ENCODE measurements at regions not wholly inside any gene's neighbourhood (a gene's known extent, or its start where the extent isn't known, plus 50 kb on each side); places are given as distances from the start of the nearest gene placed in this dataset.
A peak's percentile ranks its signal among the peaks of the same experiment; 100 is the strongest.
"Not testable (repeated sequence)": the region's sequence is repeated elsewhere in the genome, so short reads cannot be mapped to it uniquely, and the experiment has no call there.

DNA sequence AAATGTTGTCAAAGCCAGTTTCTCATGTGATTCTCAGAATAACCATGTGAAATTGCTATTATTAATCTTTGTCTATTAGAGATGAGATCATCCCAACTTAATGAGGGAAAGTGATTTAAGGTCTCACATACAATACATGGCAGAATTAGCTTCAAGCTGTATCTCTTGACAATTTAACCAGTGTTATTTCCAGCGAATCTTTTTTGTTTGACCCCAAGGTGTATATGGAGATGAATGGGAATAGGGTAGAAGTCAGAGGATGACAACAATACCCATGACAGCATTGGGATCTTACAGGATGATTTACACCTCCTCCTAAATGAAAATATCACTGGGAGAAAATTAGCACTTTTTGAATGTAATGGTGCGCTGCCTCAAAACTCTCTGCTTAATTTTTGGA lies 290.8 kb upstream of the LUZP2 start:
- WGBS = 80% methylated on average over 2 of the region's 2 CpGs

DNA sequence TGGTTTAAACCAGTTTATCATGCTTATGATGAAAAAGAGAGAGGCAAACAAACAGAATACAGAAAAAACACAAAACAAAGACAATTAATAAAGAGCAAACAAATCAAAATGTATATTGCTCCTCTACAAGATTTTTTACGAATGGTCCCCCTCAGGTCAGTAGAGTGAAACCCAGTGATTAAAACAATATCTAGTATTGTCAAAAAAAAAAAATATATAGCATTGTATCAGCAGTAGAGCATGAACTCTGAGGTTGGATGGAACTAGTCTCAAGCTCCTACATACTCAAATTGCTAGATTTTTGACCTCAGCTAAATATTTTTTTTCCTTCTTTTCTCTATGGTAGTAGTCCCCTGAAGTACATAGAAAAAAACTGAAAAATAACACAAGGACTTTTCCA lies 290.3 kb upstream of the LUZP2 start:
- WGBS = 66% methylated on average over 1 of the region's 1 CpG
- Histone ChIP-seq H3K4me1 (ENCODE audit: control insufficient read depth, insufficient read depth, low read length) (no peaks in the 10 kb centered on the region), H3K4me3 (ENCODE audit: low read length) (no peak overlapping the region), H3K27ac (ENCODE audit: low read length) (no peak overlapping the region), H3K9me3 (ENCODE audit: control insufficient read depth, low read length) (no peaks in the 10 kb centered on the region), H3K27me3 (ENCODE audit: control insufficient read depth, insufficient read depth) (no peaks in the 10 kb centered on the region)
- intact Hi-C loops (cut with DNase I) = no loop called here
- DNase-seq (no peak), ATAC-seq (no peak)

More for the DNA sequence above, 290.8 kb upstream of the LUZP2 start:
- no peaks in the 10 kb centered on the region for H3K27me3 ChIP-seq (ENCODE audit: control insufficient read depth, insufficient read depth)
- ATAC-seq (no peak), DNase-seq (no peak)
- no peaks in the 10 kb centered on the region for H3K9me3 ChIP-seq (ENCODE audit: control insufficient read depth, low read length)
- no peak overlapping the region for H3K4me3 ChIP-seq (ENCODE audit: low read length)
- no peak overlapping the region for H3K27ac ChIP-seq (ENCODE audit: low read length)
- no peaks in the 10 kb centered on the region for H3K4me1 ChIP-seq (ENCODE audit: control insufficient read depth, insufficient read depth, low read length)
- intact Hi-C loops (cut with DNase I) = no loop called here

DNA sequence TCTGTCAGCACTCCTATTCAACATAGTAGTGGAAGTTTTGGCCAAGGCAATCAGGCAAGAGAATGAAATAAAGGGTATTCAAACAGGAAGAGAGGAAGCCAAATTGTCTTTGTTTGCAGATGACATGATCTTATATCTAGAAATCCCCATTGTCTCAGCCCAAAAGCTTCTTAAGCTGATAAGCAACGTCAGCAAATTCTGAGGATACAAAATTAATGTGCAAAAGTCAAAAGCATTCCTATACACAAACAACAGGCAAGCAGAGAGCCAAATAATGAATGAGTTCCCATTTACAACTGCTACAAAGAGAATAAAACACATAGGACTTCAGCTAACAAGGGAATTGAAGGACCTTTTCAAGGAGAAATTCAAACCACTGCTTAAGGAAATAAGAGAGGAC lies 280.4 kb upstream of the LUZP2 start:
- ATAC-seq = no peak
- H3K4me1 ChIP-seq (ENCODE audit: control insufficient read depth, insufficient read depth, low read length) = no peaks in the 10 kb centered on the region
- no peak overlapping the region for H3K4me3 ChIP-seq (ENCODE audit: low read length)
- no peaks in the 10 kb centered on the region for H3K9me3 ChIP-seq (ENCODE audit: control insufficient read depth, low read length)
- WGBS = 29% methylated on average over 1 of the region's 1 CpG
- DNase-seq = no peak
- H3K27ac ChIP-seq (ENCODE audit: low read length) = no peak overlapping the region
- H3K27me3 ChIP-seq (ENCODE audit: control insufficient read depth, insufficient read depth) = no peaks in the 10 kb centered on the region
- intact Hi-C loops (cut with DNase I) = no loop called here

DNA sequence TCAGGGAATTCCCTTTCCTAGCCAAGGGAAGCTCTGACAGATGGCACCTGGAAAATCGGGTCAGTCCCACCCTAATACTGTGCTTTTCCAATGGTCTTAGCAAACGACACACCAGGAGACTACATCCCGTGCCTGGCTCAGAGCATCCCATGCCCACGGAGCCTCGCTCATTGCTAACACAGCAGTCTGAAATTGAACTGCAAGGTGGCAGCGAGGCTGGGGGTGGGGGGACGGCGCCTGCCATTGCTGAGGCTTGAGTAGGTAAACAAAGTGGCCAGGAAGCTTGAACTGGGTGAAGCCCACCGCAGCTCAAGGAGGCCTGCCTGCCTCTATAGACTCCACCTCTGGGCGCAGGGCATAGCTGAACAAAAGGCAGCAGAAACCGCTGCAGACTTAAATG lies 279.5 kb upstream of the LUZP2 start:
- 85% methylated on average over 11 of the region's 11 CpGs for WGBS
- peak in 1 of 3 donors; percentile 13 for DNase-seq
- H3K4me1 ChIP-seq (ENCODE audit: control insufficient read depth, insufficient read depth, low read length); H3K27me3 ChIP-seq (ENCODE audit: control insufficient read depth, insufficient read depth); H3K4me3 ChIP-seq (ENCODE audit: low read length); H3K27ac ChIP-seq (ENCODE audit: low read length); H3K9me3 ChIP-seq (ENCODE audit: control insufficient read depth, low read length); ATAC-seq; intact Hi-C loops (cut with DNase I): not testable (repeated sequence)

DNA sequence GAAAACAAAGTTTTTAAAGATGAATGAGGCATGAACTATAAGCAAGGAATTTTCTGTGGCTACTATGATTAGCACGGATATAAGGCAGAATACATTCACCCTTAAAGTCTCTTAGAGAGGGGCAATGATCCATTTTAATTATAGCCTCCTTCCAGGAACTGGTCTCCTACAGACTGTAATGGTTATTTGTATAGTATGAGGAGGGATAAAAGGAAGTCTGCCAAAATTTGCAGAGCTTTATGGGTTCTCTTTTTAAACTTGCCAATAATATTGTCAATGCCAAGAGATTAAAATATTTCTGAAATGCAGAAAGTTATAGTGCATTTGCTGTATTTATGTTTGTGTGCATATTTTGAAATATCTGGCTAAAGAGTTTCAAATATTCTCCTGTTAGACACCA lies 271.4 kb upstream of the LUZP2 start:
- 32% methylated on average over 1 of the region's 1 CpG for WGBS
- Histone ChIP-seq H3K4me1 (ENCODE audit: control insufficient read depth, insufficient read depth, low read length) (no peaks in the 10 kb centered on the region), H3K27me3 (ENCODE audit: control insufficient read depth, insufficient read depth) (no peaks in the 10 kb centered on the region), H3K4me3 (ENCODE audit: low read length) (no peak overlapping the region), H3K9me3 (ENCODE audit: control insufficient read depth, low read length) (no peaks in the 10 kb centered on the region), H3K27ac (ENCODE audit: low read length) (no peak overlapping the region)
- intact Hi-C loops (cut with DNase I) = no loop called here
- no peak for ATAC-seq
- DNase-seq = no peak

DNA sequence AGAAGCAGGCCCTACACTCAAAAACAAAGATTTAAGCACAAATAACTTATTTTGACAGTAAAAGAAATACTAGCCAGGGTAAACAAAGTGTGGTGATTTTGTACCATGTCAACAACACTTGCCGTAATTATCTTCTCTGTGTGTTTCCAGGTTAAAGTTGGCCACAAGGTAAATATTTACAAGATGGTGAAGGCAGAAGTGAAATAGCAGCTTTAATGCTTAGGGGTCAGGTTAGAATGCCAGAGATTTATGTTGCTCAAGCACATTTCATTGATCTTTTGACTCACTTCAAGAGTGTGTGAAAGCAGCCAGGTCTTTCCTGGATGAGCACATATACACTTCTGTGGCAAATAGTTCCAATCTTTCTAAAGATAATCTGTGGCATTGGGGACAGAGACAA lies 270.2 kb upstream of the LUZP2 start:
- H3K9me3 ChIP-seq (ENCODE audit: control insufficient read depth, low read length) = no peaks in the 10 kb centered on the region
- no peak overlapping the region for H3K27ac ChIP-seq (ENCODE audit: low read length)
- DNase-seq (no peak), ATAC-seq (no peak)
- H3K4me1 ChIP-seq (ENCODE audit: control insufficient read depth, insufficient read depth, low read length) = no peaks in the 10 kb centered on the region
- no peak overlapping the region for H3K4me3 ChIP-seq (ENCODE audit: low read length)
- WGBS = 78% methylated on average over 1 of the region's 1 CpG
- H3K27me3 ChIP-seq (ENCODE audit: control insufficient read depth, insufficient read depth) = no peaks in the 10 kb centered on the region
- intact Hi-C loops (cut with DNase I) = no loop called here

DNA sequence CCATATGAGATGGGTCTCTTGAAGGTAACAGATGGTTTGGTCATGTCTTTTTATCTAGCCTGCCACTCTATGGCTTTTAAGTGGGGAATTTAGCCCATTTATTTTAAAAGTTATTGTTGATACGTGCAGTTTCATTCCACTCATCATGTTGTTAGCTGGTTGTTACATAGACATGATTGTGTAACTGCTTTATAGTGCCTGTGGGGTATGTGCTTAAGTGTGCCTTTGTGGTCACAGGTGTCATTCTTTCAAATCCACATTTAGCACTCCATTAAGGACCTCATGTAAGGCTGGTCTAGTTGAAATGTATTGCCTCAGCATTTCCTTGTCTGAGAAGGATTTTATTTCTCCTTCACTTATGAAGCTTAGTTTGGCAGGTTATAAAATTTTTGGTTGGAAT lies 263.8 kb upstream of the LUZP2 start:
- Histone ChIP-seq H3K4me3 (ENCODE audit: low read length) (no peak overlapping the region), H3K4me1 (ENCODE audit: control insufficient read depth, insufficient read depth, low read length) (peaks cover 2% of the 10 kb centered on the region), H3K27ac (ENCODE audit: low read length) (no peak overlapping the region), H3K27me3 (ENCODE audit: control insufficient read depth, insufficient read depth) (no peaks in the 10 kb centered on the region), H3K9me3 (ENCODE audit: control insufficient read depth, low read length) (no peaks in the 10 kb centered on the region)
- ATAC-seq = no peak
- DNase-seq = no peak
- intact Hi-C loops (cut with DNase I) = loop anchor here in 1 of 4 donors (2.0 kb wide), 1 partner anchor 36 kb away; no protein-coding TSS in a partner anchor
- 93% methylated on average over 1 of the region's 1 CpG for WGBS

DNA sequence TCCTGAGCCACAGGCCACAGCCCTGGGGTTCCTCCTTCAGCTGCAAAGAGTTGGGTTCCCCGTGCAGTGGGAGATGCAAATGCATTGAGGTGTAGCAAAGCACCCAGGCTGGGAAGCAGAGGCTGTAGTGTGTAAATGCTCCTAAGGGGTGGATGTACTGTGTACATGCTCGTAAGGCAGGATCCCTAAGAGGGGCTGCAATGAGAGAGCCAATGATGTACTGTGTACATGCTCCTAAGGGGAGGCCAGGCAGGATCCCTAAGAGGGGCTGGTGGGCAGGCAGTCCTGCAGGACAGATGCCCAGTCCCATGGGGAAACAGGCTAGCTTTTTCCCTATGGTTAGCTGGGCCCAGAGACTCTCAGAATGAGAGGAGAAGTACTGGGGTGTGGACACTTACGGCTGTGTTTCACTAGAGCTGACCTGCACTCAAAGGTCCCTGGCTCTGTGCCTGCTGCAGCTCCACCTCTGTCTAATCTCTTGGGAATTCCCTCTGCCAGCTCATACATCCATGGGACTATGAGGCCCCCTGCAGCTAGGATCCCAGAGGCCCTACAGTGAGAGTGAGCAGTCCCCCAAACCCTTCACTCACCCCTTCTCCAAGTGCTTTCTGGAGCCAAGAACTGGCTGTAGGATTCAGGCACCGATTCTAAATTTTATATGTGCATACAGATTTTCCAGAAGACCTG lies 261.9 kb upstream of the LUZP2 start:
- intact Hi-C loops (cut with DNase I) = no loop called here
- 77% methylated on average over 4 of the region's 4 CpGs for WGBS

DNA sequence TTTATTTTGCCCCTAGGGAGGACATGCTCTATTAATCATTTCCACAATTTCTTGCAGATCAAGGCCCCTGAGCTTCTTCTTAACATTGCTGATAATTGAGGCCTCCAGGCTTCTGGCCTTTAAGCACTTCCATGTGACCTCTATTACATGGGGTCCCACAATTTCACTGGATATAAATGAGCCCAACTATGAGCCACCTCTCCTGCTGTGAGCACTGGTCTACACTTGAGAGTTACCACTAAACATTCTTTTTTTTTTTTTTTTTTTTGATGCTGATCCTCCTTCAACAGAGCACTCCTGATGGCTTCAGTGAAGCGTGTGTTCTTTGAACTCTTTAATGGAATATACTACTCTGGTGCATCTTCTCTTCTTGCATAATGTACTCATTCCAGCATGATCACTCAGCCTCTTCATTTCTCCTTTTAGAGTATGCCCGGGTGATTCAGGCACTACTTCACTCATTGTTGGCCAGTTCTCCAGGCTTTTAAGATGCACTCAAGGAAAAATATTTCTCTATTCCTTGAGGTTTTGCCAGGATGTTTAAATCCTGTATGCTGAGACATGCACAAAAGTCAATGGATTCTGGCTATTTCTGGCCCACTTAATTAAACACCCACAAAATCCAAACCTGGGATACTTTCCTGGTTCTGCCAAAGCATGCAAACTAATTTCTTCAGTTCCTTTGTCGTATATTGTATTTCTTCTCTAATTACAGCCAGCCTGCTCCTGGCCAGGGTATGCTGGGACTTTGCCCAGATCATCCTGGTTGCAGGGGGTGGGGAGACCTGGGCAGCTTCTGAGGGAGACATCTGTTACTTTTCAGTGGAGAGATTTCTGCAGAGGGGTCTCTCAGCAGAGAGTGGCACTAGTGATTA lies 257.8 kb upstream of the LUZP2 start:
- WGBS = 76% methylated on average over 3 of the region's 3 CpGs
- no peaks in the 10 kb centered on the region for H3K27me3 ChIP-seq (ENCODE audit: control insufficient read depth, insufficient read depth)
- intact Hi-C loops (cut with DNase I) = no loop called here
- no peak for ATAC-seq
- no peak overlapping the region for H3K27ac ChIP-seq (ENCODE audit: low read length)
- H3K9me3 ChIP-seq (ENCODE audit: control insufficient read depth, low read length) = no peaks in the 10 kb centered on the region
- DNase-seq = no peak
- H3K4me3 ChIP-seq (ENCODE audit: low read length) = no peak overlapping the region
- peaks cover 2% of the 10 kb centered on the region for H3K4me1 ChIP-seq (ENCODE audit: control insufficient read depth, insufficient read depth, low read length)

More for the DNA sequence above, 261.9 kb upstream of the LUZP2 start:
- H3K9me3 ChIP-seq (ENCODE audit: control insufficient read depth, low read length) = no peaks in the 10 kb centered on the region
- no peaks in the 10 kb centered on the region for H3K27me3 ChIP-seq (ENCODE audit: control insufficient read depth, insufficient read depth)
- DNase-seq = peak in 1 of 3 donors; percentile 38
- ATAC-seq = no peak
- H3K4me3 ChIP-seq (ENCODE audit: low read length) = no peak overlapping the region
- peaks cover 2% of the 10 kb centered on the region for H3K4me1 ChIP-seq (ENCODE audit: control insufficient read depth, insufficient read depth, low read length)
- no peak overlapping the region for H3K27ac ChIP-seq (ENCODE audit: low read length)

DNA sequence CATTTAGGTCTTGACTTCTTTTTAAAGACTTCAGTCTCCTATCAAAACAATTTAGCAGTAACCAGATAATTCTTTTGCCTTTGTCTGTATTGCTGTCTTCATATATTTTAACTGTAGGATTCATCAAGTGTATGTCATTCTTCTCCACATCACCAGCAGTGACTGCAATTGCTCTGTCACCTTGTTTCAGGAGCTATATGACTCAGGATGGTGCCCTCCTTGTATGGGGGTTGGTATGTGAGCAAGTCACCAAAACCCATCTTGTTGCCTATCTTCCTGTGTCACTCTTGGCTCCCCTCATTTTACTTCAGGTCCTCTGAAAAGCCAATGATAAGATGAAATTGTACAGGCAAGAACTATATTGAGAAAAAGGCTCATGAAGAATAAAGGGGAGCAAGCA lies 256.9 kb upstream of the LUZP2 start:
- intact Hi-C loops (cut with DNase I) = no loop called here
- no peak for ATAC-seq
- Histone ChIP-seq H3K4me3 (ENCODE audit: low read length) (no peak overlapping the region), H3K4me1 (ENCODE audit: control insufficient read depth, insufficient read depth, low read length) (peaks cover 2% of the 10 kb centered on the region), H3K9me3 (ENCODE audit: control insufficient read depth, low read length) (no peaks in the 10 kb centered on the region), H3K27ac (ENCODE audit: low read length) (no peak overlapping the region), H3K27me3 (ENCODE audit: control insufficient read depth, insufficient read depth) (no peaks in the 10 kb centered on the region)
- no peak for DNase-seq

DNA sequence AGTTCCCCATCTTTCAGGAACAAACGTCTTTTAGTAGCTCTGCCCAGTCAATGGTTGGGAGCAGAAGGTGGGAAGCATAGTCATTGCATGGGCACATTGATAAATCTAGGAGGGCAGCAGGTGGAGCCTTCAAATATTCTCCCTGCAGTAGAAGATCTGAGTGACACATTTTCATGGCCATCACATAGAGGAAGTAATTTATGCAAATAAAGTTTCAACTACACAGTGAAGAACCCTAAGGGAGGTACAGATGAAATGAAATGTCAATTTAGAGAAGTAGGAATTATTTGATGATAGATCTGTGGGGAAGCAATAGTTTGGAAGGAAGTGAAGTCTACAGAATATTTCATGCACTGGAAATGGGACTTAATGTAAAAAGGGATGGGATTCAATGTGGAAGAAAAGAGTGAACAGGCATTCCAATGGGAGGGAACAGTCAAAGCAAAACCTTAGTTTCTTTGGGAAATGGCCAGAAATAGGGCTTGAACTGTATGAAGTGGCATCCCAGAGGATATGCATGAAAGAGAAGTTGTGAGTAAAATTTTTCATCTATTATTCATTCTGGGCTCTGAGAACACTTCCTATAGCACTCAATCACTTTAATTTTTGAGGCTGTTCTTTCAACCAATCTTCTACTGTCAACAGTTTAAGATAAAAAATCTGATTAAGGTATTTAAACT lies 256.2 kb upstream of the LUZP2 start:
- Histone ChIP-seq H3K27me3 (ENCODE audit: control insufficient read depth, insufficient read depth) (no peaks in the 10 kb centered on the region), H3K27ac (ENCODE audit: low read length) (no peak overlapping the region), H3K4me1 (ENCODE audit: control insufficient read depth, insufficient read depth, low read length) (no peaks in the 10 kb centered on the region), H3K4me3 (ENCODE audit: low read length) (no peak overlapping the region), H3K9me3 (ENCODE audit: control insufficient read depth, low read length) (no peaks in the 10 kb centered on the region)
- ATAC-seq (no peak), DNase-seq (no peak)
- intact Hi-C loops (cut with DNase I) = no loop called here
- WGBS = 45% methylated on average over 1 of the region's 1 CpG

Data from right cardiac atrium (tissue), 5 donors.